GM21737 (cell line): ENCODE measurements at regions not wholly inside any gene's neighbourhood (a gene's known extent, or its start where the extent isn't known, plus 50 kb on each side); places are given as distances from the start of the nearest gene placed in this dataset.
"Not testable (repeated sequence)": the region's sequence is repeated elsewhere in the genome, so short reads cannot be mapped to it uniquely, and the experiment has no call there.

Experiments used
- ATAC-seq: cut with Tn5 transposase; IDR thresholded peaks from one replicate; pipeline ENCODE4 v1.9.1; 2021; ENCODE audit warnings: mild to moderate bottlenecking, moderate library complexity; ENCODE audit not compliant: unreplicated experiment

DNA sequence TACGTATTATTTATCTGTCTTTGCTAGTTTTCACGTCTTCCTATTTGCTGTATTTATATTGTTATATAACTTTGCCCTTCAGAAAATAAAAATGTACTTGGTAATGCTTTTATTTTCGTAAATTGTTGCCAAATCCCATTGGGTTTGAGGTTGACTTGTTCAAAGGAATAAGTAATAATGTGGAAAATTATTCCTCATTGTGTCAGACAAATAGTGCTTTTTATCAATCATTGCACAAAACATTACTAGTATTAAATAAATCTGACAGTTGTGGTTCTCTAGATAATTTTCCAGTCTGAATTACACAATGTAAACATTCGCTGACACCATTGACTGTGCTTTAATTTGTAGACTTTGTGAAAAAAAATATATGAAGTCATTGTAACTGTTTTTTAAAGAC lies 798.3 kb upstream of the TMEFF2 start:
- ATAC-seq = no peak

- no peak for ATAC-seq
Observed at GRCh38 chr2:192983173-192983572, 788.4 kb upstream of the TMEFF2 start.

- no peak for ATAC-seq
Observed at GRCh38 chr2:192978395-192978794, 783.7 kb upstream of the TMEFF2 start.

DNA sequence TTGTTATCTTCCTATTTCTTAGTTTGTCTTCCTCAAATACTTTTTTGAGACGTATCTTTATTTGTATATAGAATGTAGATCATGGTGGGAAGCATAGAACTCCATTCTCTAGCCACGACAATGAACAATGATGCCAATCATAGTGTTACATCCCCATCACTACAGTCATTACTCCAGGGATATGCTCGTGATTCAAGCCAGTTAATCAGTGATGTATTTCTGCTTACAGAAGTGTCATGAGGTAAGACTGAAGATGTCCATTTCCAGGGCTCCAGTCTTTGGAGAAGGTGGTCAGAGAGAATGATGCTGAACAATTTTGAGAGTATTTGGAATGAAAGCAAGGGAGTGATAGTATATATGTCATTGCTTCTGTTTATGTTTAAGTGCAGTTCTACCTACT lies 777.2 kb upstream of the TMEFF2 start:
- no peak for ATAC-seq

DNA sequence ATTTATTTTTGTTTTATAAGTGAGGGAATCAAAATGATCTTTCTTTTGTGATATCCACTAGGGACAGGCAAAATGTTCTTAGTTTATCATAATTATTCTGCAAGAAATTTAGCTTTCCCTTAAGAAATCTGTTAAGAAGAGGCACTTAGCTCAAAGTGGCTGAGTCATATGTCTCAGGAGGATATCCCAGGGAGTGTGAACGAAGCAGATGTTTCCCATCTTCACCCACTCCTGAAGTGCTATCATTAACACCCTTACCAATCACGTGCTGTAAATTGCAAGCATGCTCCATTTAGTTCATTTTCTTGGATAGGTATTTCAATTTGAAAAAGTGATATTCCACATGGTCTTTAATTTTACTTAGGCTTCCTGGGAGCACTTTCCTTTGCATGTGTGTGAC lies 774.3 kb upstream of the TMEFF2 start:
- no peak for ATAC-seq

- ATAC-seq = no peak
Observed at GRCh38 chr2:192960945-192961344, 766.2 kb upstream of the TMEFF2 start.

- not testable (repeated sequence) for ATAC-seq
Observed at GRCh38 chr2:192958615-192959014, 763.9 kb upstream of the TMEFF2 start.

DNA sequence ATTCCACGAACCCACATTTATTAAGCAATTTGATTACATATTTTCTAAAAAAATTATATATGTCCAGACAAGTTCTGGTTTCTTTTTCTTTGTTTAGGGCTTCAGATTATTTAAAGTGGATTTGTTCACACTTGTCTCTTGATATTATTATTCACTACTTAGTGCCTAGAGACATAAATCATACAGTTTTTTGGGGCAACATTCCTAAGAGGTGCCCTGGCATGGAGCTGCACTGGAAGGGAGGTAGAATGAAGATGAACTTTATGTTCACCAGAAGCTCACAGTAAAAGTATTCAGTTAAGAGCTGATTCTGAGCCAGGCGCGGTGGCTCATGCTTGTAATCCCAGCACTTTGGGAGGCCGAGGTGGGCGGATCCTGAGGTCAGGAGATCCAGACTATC lies 762.7 kb upstream of the TMEFF2 start:
- ATAC-seq = no peak

DNA sequence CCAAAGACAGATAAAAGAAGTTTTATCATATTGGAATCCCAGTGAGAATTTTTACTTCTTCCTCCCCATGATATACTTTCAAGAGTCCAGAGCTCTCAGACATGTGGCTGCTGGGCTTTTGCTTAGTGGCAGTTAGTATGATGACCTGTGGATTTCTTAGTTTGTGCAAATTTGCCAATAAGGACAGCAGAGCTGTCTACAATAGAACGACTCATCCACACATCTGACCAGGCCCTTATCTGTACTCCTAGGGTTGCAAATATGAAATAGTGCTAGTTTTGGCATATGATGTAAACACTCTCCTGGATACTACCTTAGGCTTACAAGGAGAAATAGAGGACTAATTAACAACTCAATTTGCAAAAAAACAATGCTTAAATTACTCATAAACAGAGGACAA lies 758.4 kb upstream of the TMEFF2 start:
- no peak for ATAC-seq

DNA sequence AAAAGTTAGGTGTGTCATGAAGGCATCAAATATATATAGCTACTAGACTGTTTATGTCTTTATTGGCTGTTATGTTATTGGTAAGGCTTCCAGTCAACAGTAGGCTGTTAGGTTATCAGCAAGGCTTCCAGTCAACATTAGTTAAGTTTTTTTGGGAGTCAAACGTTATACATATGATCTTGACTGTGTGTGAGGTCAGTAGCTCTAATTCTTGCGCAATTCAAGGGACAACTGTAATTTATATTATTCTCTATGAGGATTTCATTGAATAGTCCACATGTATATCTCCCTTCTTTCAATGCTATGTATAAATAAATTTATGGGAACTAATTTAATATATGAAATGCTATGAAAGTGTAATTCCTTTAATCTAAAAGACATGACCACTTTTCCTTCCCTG lies 757.5 kb upstream of the TMEFF2 start:
- ATAC-seq = no peak

DNA sequence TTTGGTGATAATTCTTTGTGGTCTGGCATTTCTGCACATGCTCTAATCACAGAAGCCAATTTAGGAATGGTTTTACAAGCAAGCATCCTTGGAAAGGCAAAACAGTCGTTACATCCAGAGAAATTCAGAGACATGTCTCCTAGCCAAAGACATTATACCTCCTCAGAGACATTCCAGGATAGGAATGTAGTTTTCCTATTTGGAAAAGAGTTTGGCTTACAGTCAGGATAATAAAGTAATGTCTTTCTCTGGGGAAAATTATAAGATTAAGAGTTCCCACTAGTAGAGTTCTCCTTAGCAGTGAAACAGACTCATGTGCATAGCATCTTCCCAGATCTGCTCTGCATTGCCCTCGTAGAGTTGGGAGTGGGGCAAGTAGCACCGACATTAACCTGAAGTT lies 753.6 kb upstream of the TMEFF2 start:
- no peak for ATAC-seq

DNA sequence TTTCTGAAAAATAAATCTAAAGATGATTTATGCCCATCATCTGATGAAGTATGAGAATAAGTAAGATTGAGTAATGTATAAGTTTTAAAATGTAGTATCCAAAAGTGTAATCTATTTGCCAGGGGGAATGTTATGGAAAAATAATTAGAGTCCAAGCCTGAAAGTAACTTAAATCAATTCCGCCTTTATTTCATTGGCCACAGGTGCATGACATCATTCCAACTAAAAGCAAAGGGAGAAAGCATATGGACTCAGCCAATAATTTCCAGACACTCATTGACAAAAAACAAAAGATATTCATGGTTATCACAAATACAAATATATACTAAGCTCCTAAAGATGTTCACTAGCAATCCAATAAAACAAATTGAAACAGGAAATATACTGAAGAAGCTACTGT lies 752.6 kb upstream of the TMEFF2 start:
- ATAC-seq = no peak

DNA sequence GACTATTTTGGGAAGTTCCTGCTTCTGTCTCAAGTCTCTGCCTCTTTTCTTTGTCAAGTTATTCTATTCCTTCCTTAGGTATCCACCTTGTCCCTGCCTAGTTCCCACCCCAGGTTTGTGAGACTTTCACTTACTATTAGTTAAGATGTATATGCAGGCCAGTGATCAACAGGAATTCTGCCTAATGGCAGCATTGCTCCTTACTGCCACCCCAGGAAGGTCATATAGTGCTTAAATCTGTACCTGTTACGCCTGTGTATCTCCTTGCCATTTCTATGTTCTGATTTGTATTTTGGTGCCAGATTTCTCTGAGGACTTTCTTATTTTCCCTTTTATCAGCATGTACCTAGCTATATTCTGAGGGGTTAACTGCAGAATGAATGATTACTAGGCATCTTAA lies 746.0 kb upstream of the TMEFF2 start:
- no peak for ATAC-seq

GRCh38 chr2:192932376-192932775 lies 737.6 kb upstream of the TMEFF2 start:
- ATAC-seq = no peak

DNA sequence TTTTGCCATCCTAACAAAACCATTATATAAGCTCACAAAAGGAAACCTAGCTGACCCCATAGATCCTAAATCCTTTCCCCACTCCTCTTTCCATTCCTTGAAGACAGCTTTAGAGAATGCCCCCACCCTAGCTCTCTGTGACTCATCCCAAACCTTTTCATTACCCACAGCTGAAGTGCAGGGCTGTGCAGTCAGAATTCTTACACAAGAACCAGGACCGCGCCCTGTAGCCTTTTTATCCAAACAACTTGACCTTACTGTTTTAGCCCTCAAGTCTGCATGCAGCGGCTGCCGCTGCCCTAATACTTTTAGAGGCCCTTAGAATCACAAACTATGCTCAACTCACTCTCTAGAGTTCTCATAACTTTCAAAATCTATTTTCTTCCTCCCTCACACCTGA lies 726.9 kb upstream of the TMEFF2 start:
- not testable (repeated sequence) for ATAC-seq

- no peak for ATAC-seq
Observed at GRCh38 chr2:192901446-192901845, 706.7 kb upstream of the TMEFF2 start.

DNA sequence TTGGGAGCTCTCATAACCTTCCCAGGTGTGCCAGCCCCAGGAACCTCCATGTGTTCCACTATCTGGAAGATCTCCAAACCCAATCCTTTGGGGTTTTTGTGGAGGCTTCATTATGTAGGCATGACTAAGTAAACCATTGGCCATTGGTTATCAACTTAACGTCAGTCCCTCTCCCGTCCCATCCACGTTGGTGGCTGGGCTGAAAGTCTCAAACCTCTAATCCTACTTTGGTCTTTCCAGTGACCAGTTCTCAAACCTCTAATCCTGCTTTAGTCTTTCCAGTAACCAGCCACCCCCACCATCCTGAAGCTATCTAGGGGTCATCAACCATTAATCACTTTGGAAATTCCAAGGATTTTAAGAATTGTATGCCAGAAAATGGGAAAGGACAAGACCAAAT lies 704.7 kb upstream of the TMEFF2 start:
- ATAC-seq = no peak

- ATAC-seq = not testable (repeated sequence)
Observed at GRCh38 chr2:192893976-192894375, 699.2 kb upstream of the TMEFF2 start.

DNA sequence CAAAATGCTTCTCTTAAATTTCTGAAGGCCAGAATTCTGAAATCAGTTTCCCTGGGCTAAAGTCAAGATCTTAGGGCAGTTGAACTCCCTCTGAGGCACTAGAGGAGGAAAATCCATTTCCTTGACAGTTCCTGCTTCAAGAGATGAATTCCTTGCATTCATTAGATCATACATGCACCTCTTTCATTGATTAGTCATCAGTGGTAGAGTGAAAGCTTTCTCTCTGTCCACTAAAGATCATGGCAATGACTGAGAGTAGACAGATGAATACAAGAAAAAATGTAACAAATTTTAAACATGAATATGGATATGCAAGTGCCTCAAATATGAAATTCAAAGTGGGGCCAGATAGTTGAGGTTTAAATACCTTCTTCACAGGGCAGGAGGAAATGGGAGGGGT lies 693.4 kb upstream of the TMEFF2 start:
- no peak for ATAC-seq

- no peak for ATAC-seq
Observed at GRCh38 chr2:192887337-192887736, 692.6 kb upstream of the TMEFF2 start.

DNA sequence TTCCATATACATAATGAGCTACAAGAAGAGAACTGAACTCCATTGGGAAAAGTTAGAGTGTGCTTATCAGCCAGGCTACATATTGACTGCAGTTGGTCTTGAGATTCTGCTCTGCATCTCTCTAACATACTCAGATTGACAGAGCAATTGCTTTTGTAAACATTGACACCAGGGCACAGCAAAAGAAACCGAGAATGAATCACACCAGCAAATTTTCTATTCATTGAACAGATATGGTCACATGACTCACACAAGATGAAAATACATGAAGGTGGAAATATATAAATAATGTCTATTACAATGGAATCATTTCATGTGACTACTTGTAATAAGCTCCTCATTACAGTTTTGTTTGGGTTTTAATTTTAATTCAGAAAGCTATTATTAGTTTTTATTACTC lies 691.9 kb upstream of the TMEFF2 start:
- ATAC-seq = no peak

DNA sequence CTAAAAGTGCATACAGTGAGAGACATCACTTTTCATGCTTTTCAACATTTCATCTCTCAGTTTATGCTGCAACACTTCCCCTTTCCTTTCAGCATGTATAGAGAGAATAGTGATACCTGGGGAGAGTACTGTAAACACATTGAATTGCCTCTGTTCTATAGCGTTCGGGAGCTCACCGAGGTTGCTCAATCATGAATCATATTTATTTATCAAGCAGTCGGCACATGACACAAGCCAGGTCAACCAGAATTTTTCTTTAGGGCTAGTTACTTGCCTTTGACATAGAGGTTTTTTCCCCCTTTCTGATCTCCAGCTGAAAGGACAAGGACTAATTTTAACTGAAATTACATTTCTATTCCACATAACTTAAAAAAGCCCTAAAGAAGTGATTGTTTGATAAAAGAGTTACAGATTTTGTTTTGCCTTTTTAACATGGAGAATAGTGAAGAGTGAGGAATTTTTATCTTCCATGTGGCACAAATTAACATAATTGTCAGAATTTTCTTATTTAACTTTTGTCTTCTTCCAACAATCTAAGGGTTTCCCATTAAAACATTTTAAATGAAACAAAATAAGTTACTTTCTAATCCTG lies 690.9 kb upstream of the TMEFF2 start:
- ATAC-seq = no peak

GRCh38 chr2:192877159-192877558 lies 682.4 kb upstream of the TMEFF2 start:
- ATAC-seq = no peak

- no peak for ATAC-seq
Observed at GRCh38 chr2:192876698-192877097, 682.0 kb upstream of the TMEFF2 start.
